ENCODE measurements at regions not wholly inside any gene's neighbourhood (a gene's known extent, or its start where the extent isn't known, plus 50 kb on each side); places are given as distances from the start of the nearest gene placed in this dataset.
A peak's percentile ranks its signal among the peaks of the same experiment; 100 is the strongest.

DNA sequence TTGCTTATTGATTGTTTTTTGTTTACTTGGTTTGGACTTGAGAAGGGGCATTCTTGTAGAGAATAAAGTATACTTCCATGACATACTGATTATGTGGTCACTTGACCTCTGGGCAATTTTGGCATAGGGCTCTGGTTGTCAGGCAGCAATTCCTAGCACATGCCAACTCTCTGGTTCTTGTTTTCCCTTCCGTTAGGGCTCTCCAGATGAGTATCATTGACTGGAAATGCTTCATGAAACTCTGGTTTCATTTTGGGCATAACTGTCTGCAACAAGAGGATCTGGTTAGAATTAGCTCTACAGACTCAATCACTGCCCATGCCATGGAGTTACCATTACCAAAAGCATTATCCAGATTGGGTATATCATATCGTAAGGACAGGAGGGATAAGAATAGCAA, 1057.9 kb downstream of the FAT4 start:
- WGBS, 3 donors, result 64 to 70% (median 69%) methylated on average over 2 of the region's 2 CpGs
- TF ChIP-seq, protein P1, sequence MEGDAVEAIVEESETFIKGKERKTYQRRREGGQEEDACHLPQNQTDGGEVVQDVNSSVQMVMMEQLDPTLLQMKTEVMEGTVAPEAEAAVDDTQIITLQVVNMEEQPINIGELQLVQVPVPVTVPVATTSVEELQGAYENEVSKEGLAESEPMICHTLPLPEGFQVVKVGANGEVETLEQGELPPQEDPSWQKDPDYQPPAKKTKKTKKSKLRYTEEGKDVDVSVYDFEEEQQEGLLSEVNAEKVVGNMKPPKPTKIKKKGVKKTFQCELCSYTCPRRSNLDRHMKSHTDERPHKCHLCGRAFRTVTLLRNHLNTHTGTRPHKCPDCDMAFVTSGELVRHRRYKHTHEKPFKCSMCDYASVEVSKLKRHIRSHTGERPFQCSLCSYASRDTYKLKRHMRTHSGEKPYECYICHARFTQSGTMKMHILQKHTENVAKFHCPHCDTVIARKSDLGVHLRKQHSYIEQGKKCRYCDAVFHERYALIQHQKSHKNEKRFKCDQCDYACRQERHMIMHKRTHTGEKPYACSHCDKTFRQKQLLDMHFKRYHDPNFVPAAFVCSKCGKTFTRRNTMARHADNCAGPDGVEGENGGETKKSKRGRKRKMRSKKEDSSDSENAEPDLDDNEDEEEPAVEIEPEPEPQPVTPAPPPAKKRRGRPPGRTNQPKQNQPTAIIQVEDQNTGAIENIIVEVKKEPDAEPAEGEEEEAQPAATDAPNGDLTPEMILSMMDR (IDR thresholded peaks at IDR 0.05), result no peak
- Histone ChIP-seq H3K27me3 (ENCODE audit: insufficient read depth in 3 of 3, low read length in 2 of 3) (no peaks in the 10 kb centered on the region), H3K36me3 (ENCODE audit: insufficient read depth in 1 of 2, low read depth in 1 of 2) (no peaks in the 10 kb centered on the region), H3K4me1 (no peaks in the 10 kb centered on the region), H3K4me3 (no peak overlapping the region), H3K9me3 (no peaks in the 10 kb centered on the region), H3K27ac (no peak overlapping the region)
- DNase-seq (no peak), ATAC-seq (no peak)
- intact Hi-C loops (cut with DNase I), result no loop called here

DNA sequence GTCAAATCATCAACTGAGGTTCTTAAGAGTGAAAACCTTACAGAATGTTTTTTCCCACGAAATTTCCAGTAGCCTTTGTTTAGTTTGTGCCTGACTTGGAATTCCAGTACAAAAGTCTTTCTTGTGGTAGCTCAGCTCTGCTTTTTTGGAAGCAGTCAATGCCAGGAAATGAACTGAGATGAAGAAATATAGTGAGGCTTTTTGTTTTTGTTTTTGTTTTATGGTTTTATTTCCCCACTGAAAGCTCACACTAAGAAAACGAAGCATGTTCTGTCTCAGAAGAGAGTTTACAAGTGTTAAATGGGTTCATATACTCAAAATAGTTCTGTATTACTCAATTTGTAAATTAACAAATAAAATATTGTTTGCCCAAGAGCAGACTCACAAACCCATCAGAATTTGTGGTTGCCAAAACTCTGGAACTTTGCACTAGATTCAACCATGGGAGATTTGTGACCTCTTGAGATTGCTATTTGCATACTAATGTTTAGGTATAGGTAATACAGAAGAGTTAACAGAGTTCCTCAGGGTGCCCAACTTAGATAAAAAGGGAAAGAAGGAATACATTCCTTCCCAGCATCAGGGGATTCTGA, 1060.8 kb downstream of the FAT4 start:
- no peak overlapping the region for H3K27ac ChIP-seq
- H3K4me1 ChIP-seq, result no peaks in the 10 kb centered on the region
- ATAC-seq (peak in 1 of 4 donors; percentile 27), DNase-seq (no peak)
- H3K27me3 ChIP-seq (ENCODE audit: insufficient read depth in 3 of 3, low read length in 2 of 3), result no peaks in the 10 kb centered on the region
- WGBS, 3 donors, result 25 to 28% (median 27%) methylated on average over 2 of the region's 2 CpGs
- H3K4me3 ChIP-seq, result no peak overlapping the region
- H3K9me3 ChIP-seq, result no peaks in the 10 kb centered on the region
- intact Hi-C loops (cut with DNase I), result no loop called here
- no peaks in the 10 kb centered on the region for H3K36me3 ChIP-seq (ENCODE audit: insufficient read depth in 1 of 2, low read depth in 1 of 2)
- TF ChIP-seq, protein P1 (IDR thresholded peaks at IDR 0.05), result no peak

DNA sequence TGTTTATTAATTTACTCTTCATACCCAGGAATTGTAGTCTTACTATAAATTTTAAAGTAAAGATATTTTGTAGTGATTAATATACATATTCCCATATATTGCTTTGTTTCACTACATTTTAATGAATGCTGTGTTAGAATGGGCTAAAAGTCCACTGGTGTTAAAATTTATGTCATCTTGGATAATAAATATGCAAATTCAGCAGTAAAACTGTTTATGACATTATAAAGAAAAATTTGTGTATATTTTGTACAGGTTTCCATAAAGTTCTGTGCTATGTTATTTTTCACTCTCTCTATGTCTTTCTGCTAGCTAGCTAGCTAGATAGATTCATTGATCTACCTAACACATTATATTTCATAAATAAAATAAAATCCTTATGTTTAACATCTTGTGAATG, 1071.2 kb downstream of the FAT4 start:
- TF ChIP-seq, protein P1 (IDR thresholded peaks at IDR 0.05), result no peak
- H3K4me1 ChIP-seq, result no peaks in the 10 kb centered on the region

DNA sequence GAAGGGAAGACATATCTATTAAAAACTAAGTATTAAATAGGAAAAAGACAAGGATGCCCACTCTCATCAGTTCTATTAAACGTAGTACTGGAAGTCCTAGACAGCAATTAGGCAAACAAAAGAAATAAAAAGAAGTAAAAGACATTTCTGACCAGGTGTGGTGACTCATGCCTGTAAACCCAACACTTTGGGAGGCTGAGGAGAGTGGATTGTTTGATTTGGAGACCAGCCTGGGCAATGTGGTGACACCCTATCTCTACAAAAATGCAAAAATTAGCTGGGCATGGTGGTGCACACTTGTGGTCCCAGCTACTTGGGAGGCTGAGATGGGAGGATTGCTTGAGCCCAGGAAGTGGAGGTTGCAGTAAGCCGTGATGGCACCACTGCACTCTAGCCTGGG, 1071.8 kb downstream of the FAT4 start:
- ATAC-seq (no peak), DNase-seq (no peak)
- Histone ChIP-seq H3K27me3 (ENCODE audit: insufficient read depth in 3 of 3, low read length in 2 of 3) (no peaks in the 10 kb centered on the region), H3K4me1 (no peaks in the 10 kb centered on the region), H3K36me3 (ENCODE audit: insufficient read depth in 1 of 2, low read depth in 1 of 2) (no peaks in the 10 kb centered on the region), H3K4me3 (no peak overlapping the region), H3K9me3 (no peaks in the 10 kb centered on the region), H3K27ac (no peak overlapping the region)
- TF ChIP-seq, protein P1 (IDR thresholded peaks at IDR 0.05), result no peak
- intact Hi-C loops (cut with DNase I), result no loop called here
- whole genome bisulfite sequencing, 3 donors, result 80 to 87% (median 84%) methylated on average over 2 of the region's 2 CpGs

More for the DNA sequence above, 1071.2 kb downstream of the FAT4 start:
- no peaks in the 10 kb centered on the region for H3K27me3 ChIP-seq (ENCODE audit: insufficient read depth in 3 of 3, low read length in 2 of 3)
- DNase-seq, result no peak
- no peak overlapping the region for H3K4me3 ChIP-seq
- no peak overlapping the region for H3K27ac ChIP-seq
- intact Hi-C loops (cut with DNase I), result no loop called here
- H3K36me3 ChIP-seq (ENCODE audit: insufficient read depth in 1 of 2, low read depth in 1 of 2), result no peaks in the 10 kb centered on the region
- ATAC-seq, result no peak
- H3K9me3 ChIP-seq, result no peaks in the 10 kb centered on the region

DNA sequence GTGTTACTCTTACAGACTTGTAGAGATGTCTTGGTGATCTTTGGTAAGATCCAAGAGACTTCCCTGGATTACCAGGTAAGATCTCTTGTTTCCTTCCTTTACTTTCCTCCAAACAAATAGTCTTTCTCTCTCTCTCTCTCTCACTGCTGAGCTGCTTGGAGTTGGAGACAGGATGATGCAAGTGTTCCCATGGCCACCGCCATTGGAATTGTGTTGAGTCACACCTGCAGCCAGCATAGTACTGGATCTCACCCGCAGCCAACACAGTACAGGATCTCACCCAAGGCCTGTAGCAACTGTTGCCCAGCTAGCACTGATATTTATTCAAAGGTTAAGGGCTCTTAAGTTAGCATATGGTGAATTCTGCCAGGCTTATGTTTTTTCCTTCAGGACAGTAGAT, 1080.9 kb downstream of the FAT4 start:
- ATAC-seq (no peak), DNase-seq (no peak)
- no peak overlapping the region for H3K27ac ChIP-seq
- intact Hi-C loops (cut with DNase I), result no loop called here
- H3K4me3 ChIP-seq, result no peak overlapping the region
- H3K9me3 ChIP-seq, result no peaks in the 10 kb centered on the region
- no peaks in the 10 kb centered on the region for H3K4me1 ChIP-seq
- H3K36me3 ChIP-seq (ENCODE audit: insufficient read depth in 1 of 2, low read depth in 1 of 2), result no peaks in the 10 kb centered on the region
- H3K27me3 ChIP-seq (ENCODE audit: insufficient read depth in 3 of 3, low read length in 2 of 3), result no peaks in the 10 kb centered on the region
- WGBS, 3 donors, result 88 to 100% (median 98%) methylated on average over 2 of the region's 2 CpGs
- TF ChIP-seq, protein P1 (IDR thresholded peaks at IDR 0.05), result no peak

Data from psoas muscle (tissue), 7 donors.